Neural progenitor cell (in vitro differentiated cells): ENCODE measurements at regions not wholly inside any gene's neighbourhood (a gene's known extent, or its start where the extent isn't known, plus 50 kb on each side); places are given as distances from the start of the nearest gene placed in this dataset.

Experiments
- EZH2 ChIP-seq: fragments of 200-600 bp; sonication (generic); IDR thresholded peaks from 2 replicates; pipeline ENCODE4 v1.6.1; 2017; ENCODE audit warnings: antibody characterized with exemption, mild to moderate bottlenecking, moderate library complexity
- EZH2phosphoT487 ChIP-seq: fragments of 200-600 bp; sonication (generic); IDR thresholded peaks from 2 replicates; pipeline ENCODE4 v1.6.1; 2017; ENCODE audit warnings: antibody characterized with exemption
- TF ChIP-seq, protein P1 (sequence below): fragments of 200-600 bp; sonication (generic); IDR thresholded peaks from 2 replicates; pipeline ENCODE4 v1.5.1; 2017; ENCODE audit warnings: antibody characterized with exemption, mild to moderate bottlenecking

DNA sequence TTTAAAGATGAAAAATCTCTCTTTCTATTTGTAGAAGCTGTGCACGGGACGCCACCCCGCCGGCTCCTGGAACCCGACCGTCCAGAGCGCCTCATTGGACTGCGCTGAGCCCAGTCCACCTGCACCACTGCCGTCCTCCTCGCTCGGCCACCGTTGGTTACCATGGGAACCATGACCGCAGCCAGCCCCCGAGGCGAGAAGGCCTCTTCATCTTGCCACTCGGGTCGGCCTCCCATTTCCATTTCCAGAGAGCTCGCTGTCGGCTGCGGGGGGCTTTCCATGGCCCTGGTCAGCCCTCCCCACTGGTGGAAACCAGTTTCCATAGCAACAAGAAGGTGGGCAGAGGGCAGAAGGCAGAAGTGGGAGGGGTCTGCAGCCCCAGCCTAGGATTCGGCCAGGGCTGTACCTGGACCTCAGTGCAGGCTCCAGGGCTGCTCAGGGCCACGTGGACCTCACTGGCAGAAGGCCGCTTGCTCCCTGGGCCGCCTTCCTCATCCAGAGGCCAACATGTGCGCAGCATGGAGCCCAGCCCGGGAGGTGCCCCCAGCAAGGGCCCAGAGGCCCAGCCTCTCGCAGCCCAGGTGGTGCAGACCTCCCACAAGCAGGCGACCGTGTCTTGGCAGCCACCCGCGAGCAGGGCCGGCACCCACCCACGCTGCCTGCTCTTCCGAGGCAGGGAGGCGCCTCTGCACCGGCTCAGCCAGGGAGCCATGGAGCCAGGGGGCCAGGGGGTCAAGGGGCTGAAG is 283.5 kb upstream of the PPP2R2D start:
- TF ChIP-seq, protein P1, sequence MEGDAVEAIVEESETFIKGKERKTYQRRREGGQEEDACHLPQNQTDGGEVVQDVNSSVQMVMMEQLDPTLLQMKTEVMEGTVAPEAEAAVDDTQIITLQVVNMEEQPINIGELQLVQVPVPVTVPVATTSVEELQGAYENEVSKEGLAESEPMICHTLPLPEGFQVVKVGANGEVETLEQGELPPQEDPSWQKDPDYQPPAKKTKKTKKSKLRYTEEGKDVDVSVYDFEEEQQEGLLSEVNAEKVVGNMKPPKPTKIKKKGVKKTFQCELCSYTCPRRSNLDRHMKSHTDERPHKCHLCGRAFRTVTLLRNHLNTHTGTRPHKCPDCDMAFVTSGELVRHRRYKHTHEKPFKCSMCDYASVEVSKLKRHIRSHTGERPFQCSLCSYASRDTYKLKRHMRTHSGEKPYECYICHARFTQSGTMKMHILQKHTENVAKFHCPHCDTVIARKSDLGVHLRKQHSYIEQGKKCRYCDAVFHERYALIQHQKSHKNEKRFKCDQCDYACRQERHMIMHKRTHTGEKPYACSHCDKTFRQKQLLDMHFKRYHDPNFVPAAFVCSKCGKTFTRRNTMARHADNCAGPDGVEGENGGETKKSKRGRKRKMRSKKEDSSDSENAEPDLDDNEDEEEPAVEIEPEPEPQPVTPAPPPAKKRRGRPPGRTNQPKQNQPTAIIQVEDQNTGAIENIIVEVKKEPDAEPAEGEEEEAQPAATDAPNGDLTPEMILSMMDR = no peak
- TF ChIP-seq EZH2phosphoT487 (no peak), EZH2 (no peak)
